ENCODE measurements at regions not wholly inside any gene's neighbourhood (a gene's known extent, or its start where the extent isn't known, plus 50 kb on each side); places are given as distances from the start of the nearest gene placed in this dataset.

- no peak for TF ChIP-seq POLR2A (IDR thresholded peaks at IDR 0.05; ENCODE audit: low read length)
- TF ChIP-seq GATA1 (IDR thresholded peaks at IDR 0.05; ENCODE audit: low read depth, low read length): no peak
These were observed 387.9 kb upstream of the RPS6KA3 start for GRCh38 chrX:20654596-20655106.
